SK-N-SH treated with all-trans-retinoic acid at 6 μM for 48 hours (cell line): ENCODE measurements at regions not wholly inside any gene's neighbourhood (a gene's known extent, or its start where the extent isn't known, plus 50 kb on each side); places are given as distances from the start of the nearest gene placed in this dataset.

Experiments
- ATAC-seq: fragments of 200-7000 bp; cut with Tn5 transposase; 3 replicates; pipeline ENCODE4 v1.9.1; 2020; ENCODE audit warnings: mild to moderate bottlenecking, moderate library complexity
- ARNTL ChIP-seq: fragments of 450-650 bp; formaldehyde crosslinking; IDR thresholded peaks from 2 replicates; pipeline ENCODE4 v1.5.0; 2020; ENCODE audit warnings: low read depth, mild to moderate bottlenecking, moderate library complexity, borderline replicate concordance
- BACH2 ChIP-seq: fragments of 250-450 bp; sonication (Bioruptor Pico); IDR thresholded peaks from 2 replicates; pipeline ENCODE4 v1.9.0; 2021; ENCODE audit warnings: mild to moderate bottlenecking, borderline replicate concordance
- CSDC2 ChIP-seq: fragments of 250-450 bp; sonication (Bioruptor Pico); IDR thresholded peaks from 2 replicates; pipeline ENCODE4 v1.5.0; 2020; ENCODE audit warnings: mild to moderate bottlenecking, moderate library complexity
- CSRNP3 ChIP-seq: fragments of 250-450 bp; sonication (Bioruptor Pico); IDR thresholded peaks from 2 replicates; pipeline ENCODE4 v1.5.1; 2021; ENCODE audit warnings: mild to moderate bottlenecking, moderate library complexity
- ESRRG ChIP-seq: fragments of 250-450 bp; sonication (Bioruptor Pico); IDR thresholded peaks from 2 replicates; pipeline ENCODE4 v1.6.1; 2021; ENCODE audit warnings: mild to moderate bottlenecking
- ISL1 ChIP-seq: fragments of 250-450 bp; sonication (Bioruptor Pico); IDR thresholded peaks from 2 replicates; pipeline ENCODE4 v2.1.2; 2022; ENCODE audit warnings: mild to moderate bottlenecking, moderate library complexity
- OSR1 ChIP-seq: fragments of 250-450 bp; sonication (Bioruptor Pico); IDR thresholded peaks from 2 replicates; pipeline ENCODE4 v1.8.0; 2022; ENCODE audit warnings: moderate library complexity, mild to moderate bottlenecking, inconsistent platforms
- POU6F1 ChIP-seq: fragments of 250-450 bp; sonication (Bioruptor Pico); IDR thresholded peaks from 2 replicates; pipeline ENCODE4 v1.8.0; 2021; ENCODE audit warnings: low read depth, mild to moderate bottlenecking, moderate library complexity, borderline replicate concordance
- PPARA ChIP-seq: fragments of 250-450 bp; sonication (Bioruptor Pico); IDR thresholded peaks from 2 replicates; pipeline ENCODE4 v1.5.0; 2020; ENCODE audit warnings: mild to moderate bottlenecking, borderline replicate concordance
- RARB ChIP-seq: fragments of 250-450 bp; sonication (Bioruptor Pico); IDR thresholded peaks from 2 replicates; pipeline ENCODE4 v1.8.0; 2021; ENCODE audit warnings: mild to moderate bottlenecking, moderate library complexity
- SNAI2 ChIP-seq: fragments of 250-450 bp; sonication (Bioruptor Pico); IDR thresholded peaks from 2 replicates; pipeline ENCODE4 v1.5.0; 2020; ENCODE audit warnings: mild to moderate bottlenecking, moderate library complexity
- TCF4 ChIP-seq: fragments of 250-450 bp; sonication (Bioruptor Pico); IDR thresholded peaks from 2 replicates; pipeline ENCODE4 v1.8.0; 2021; ENCODE audit warnings: mild to moderate bottlenecking, moderate library complexity, borderline replicate concordance
- TOX ChIP-seq: fragments of 250-450 bp; sonication (Bioruptor Pico); IDR thresholded peaks from 2 replicates; pipeline ENCODE4 v1.8.0; 2021; ENCODE audit warnings: mild to moderate bottlenecking, moderate library complexity, borderline replicate concordance
- TSHZ2 ChIP-seq: fragments of 250-450 bp; sonication (Bioruptor Pico); IDR thresholded peaks from 2 replicates; pipeline ENCODE4 v1.5.0; 2020; ENCODE audit warnings: mild to moderate bottlenecking, moderate library complexity
- ZFP3 ChIP-seq: fragments of 250-450 bp; sonication (Bioruptor Pico); IDR thresholded peaks from 2 replicates; pipeline ENCODE4 v1.5.0; 2020; ENCODE audit warnings: mild to moderate bottlenecking, moderate library complexity
- ZFP30 ChIP-seq: fragments of 450-650 bp; formaldehyde crosslinking; IDR thresholded peaks from 2 replicates; pipeline ENCODE4 v1.5.0; 2022; ENCODE audit warnings: mild to moderate bottlenecking, moderate library complexity
- ZNF70 ChIP-seq: fragments of 450-650 bp; formaldehyde crosslinking; IDR thresholded peaks from 2 replicates; pipeline ENCODE4 v1.5.0; 2020; ENCODE audit warnings: mild to moderate bottlenecking, moderate library complexity
- ZNF8 ChIP-seq: fragments of 450-650 bp; formaldehyde crosslinking; IDR thresholded peaks from 2 replicates; pipeline ENCODE4 v1.5.0; 2020; ENCODE audit warnings: mild to moderate bottlenecking, moderate library complexity
- TF ChIP-seq, protein P1 (sequence below): fragments of 250-450 bp; sonication (Bioruptor Pico); IDR thresholded peaks from 2 replicates; pipeline ENCODE4 v1.5.1; 2020; ENCODE audit warnings: low read depth, mild to moderate bottlenecking, moderate library complexity

GRCh38 chr15:31893780-31894179 is 136.5 kb upstream of the CHRNA7 start:
- no peak for TF ChIP-seq ZNF8
- TF ChIP-seq, protein P1, sequence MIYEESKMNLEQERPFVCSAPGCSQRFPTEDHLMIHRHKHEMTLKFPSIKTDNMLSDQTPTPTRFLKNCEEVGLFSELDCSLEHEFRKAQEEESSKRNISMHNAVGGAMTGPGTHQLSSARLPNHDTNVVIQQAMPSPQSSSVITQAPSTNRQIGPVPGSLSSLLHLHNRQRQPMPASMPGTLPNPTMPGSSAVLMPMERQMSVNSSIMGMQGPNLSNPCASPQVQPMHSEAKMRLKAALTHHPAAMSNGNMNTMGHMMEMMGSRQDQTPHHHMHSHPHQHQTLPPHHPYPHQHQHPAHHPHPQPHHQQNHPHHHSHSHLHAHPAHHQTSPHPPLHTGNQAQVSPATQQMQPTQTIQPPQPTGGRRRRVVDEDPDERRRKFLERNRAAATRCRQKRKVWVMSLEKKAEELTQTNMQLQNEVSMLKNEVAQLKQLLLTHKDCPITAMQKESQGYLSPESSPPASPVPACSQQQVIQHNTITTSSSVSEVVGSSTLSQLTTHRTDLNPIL (CRISPR knock-in tag) = no peak
- no peak for TF ChIP-seq ZNF70 (CRISPR knock-in tag)
- no peak for TF ChIP-seq ISL1 (CRISPR knock-in tag)
- no peak for TF ChIP-seq SNAI2 (CRISPR knock-in tag)
- ATAC-seq = no peak

GRCh38 chr15:31897746-31898145 is 132.6 kb upstream of the CHRNA7 start:
- no peak for ATAC-seq
- TF ChIP-seq ARNTL (CRISPR knock-in tag) = no peak
- TF ChIP-seq ZFP30 (CRISPR knock-in tag) = peak; percentile 98

GRCh38 chr15:31901501-31901900 is 128.8 kb upstream of the CHRNA7 start:
- no peak for ATAC-seq

GRCh38 chr15:31905054-31905453 is 125.3 kb upstream of the CHRNA7 start:
- no peak for TF ChIP-seq TSHZ2 (CRISPR knock-in tag)
- no peak for TF ChIP-seq TCF4 (CRISPR knock-in tag)
- TF ChIP-seq BACH2 (CRISPR knock-in tag) = no peak
- TF ChIP-seq SNAI2 (CRISPR knock-in tag) = no peak
- TF ChIP-seq POU6F1 = no peak
- no peak for TF ChIP-seq CSDC2 (CRISPR knock-in tag)
- TF ChIP-seq ARNTL (CRISPR knock-in tag) = no peak
- no peak for TF ChIP-seq ISL1 (CRISPR knock-in tag)
- TF ChIP-seq ZFP3 (CRISPR knock-in tag) = no peak
- no peak for TF ChIP-seq OSR1 (CRISPR knock-in tag)
- no peak for TF ChIP-seq TOX (CRISPR knock-in tag)
- no peak for TF ChIP-seq PPARA (CRISPR knock-in tag)
- TF ChIP-seq, protein P1 (CRISPR knock-in tag) = no peak
- no peak for ATAC-seq

More at GRCh38 chr15:31901501-31901900, 128.8 kb upstream of the CHRNA7 start:
- TF ChIP-seq ZNF8 (no peak), RARB (CRISPR knock-in tag) (no peak), CSDC2 (CRISPR knock-in tag) (no peak), ZFP3 (CRISPR knock-in tag) (no peak), ESRRG (CRISPR knock-in tag) (no peak), OSR1 (CRISPR knock-in tag) (no peak), CSRNP3 (no peak), POU6F1 (no peak), TCF4 (CRISPR knock-in tag) (no peak), BACH2 (CRISPR knock-in tag) (no peak), ISL1 (CRISPR knock-in tag) (no peak), SNAI2 (CRISPR knock-in tag) (no peak), TOX (CRISPR knock-in tag) (no peak)
